HUDEP-2 (cell line): ENCODE measurements at regions not wholly inside any gene's neighbourhood (a gene's known extent, or its start where the extent isn't known, plus 50 kb on each side); places are given as distances from the start of the nearest gene placed in this dataset.
A peak's percentile ranks its signal among the peaks of the same experiment; 100 is the strongest.

Experiments
- DNase-seq, 76 experiments: peaks; one replicate each; lab custom pipeline; 2025; ENCODE audit not compliant: unreplicated experiment in 76 of 76; lab: John Stamatoyannopoulos, UW

GRCh38 chr5:180411948-180412347, 58.8 kb upstream of the GFPT2 start:
- peak in 36 of 76 experiments; percentile 1 to 68 (median 20) for DNase-seq

DNA sequence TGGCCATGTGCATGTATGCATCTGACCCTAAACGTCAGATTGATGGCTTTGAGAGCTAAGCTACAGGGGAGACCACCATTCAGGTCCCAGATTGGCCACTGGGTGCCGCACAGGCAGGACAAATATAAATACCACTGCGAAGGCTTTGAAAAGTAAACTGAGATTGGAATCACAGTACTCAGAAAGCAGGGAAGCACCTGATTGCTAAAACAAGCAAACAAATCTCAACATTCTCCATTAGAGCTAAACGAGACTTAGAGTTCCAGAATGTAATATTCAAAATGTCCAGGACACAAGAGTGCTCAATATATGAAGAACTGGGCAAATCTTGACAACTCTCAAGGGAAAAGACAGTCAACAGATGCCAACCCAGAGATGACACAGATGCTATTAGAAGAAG, 61.0 kb upstream of the GFPT2 start:
- no peak for DNase-seq

DNA sequence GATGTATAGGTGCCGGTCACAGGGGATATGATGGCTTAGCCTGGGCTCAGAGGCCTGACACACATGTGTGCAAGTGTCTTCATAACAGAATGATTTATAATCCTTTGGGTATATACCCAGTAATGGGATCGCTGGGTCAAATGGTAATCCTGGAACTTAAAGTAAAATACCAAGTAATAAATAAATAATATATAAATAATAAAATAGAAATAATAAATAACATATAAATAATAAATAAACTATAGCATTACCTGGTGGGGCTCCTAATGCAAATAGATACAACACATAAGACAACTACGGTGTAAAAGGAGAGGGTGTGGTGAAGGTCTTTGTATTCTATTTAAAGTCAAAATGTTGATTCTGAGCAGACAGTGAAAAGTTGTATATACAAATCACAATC, 68.5 kb upstream of the GFPT2 start:
- DNase-seq: no peak

- no peak for DNase-seq
Observed at GRCh38 chr5:180423133-180423532, 70.0 kb upstream of the GFPT2 start.

DNA sequence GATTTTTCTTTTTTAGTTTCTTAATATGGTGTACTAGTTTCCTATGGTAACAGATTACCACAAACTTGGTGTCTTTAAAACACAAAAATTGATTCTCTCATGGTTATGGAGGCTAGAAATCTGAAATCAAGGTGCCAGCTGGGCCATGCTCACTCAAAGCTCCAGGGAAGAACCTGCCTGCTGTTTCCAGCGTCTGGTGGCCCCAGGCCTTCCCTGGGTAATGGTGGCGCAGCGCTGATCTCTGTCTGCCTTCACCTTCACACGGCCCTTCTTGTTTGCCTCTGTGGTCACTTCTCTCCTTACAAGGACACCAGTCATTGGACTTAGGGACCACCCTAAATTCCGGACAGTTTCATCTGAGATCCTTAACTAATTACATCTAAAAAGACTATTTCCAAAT, 70.5 kb upstream of the GFPT2 start:
- no peak for DNase-seq

- no peak for DNase-seq
Observed at GRCh38 chr5:180424094-180424493, 70.1 kb upstream of the CNOT6 start.

DNA sequence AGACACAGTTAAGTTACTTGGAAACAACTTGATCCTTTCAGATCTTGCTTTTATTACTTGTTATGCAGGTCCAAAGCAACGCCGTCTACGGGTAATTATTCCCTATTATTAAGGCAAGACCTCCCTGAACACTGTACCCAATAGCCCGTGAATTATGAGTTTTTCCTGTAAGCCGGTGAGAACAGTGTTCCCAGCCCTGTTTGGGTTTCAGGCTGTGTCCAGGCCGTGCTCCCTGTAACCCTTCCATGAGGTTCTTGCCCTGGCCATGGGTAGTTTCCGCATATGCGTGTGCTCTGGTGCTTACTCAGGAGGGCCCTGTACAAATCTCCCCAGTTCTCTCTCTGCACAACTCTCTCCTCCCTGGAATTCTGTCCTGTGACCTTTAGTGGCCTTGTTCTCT, 65.6 kb upstream of the CNOT6 start:
- DNase-seq: no peak

DNA sequence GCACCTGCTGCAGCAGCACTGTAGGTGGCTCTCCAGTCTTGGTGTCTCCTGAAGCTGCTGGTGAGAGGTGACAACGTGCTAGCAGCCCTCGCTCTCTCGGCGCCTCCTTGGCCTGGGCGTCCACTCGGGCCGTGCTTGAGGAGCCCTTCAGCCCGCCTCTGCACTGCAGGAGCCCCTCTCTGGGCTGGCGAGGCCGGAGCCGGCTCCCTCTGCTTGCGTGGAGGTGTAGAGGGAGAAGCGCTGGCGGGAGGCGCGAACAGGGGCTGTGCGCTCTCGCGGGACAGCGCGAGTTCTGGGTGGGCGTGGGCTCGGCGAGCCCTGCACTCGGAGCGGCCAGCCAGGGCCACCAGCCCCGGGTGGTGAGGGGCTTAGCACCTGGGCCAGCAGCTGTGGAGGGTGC, 62.2 kb upstream of the CNOT6 start:
- DNase-seq: no peak

DNA sequence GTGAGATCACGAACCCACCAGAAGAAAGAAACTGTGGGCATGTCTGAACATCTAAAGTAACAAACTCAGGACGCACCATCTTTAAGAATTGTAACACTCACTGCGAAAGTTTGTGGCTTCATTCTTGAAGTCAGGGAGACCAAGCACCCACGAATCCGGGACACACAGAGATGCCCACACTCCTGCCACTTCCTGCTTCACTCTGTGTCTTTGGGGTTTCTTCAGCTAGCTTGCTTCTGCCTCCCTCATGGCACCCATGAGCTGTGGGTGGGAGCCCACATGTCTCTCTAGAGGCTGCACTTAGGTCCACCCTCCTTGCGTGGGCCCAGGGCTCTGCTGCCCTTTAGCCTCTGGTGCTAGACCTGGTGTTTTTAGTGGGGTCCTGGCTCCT, 61.2 kb upstream of the CNOT6 start:
- DNase-seq: no peak

DNA sequence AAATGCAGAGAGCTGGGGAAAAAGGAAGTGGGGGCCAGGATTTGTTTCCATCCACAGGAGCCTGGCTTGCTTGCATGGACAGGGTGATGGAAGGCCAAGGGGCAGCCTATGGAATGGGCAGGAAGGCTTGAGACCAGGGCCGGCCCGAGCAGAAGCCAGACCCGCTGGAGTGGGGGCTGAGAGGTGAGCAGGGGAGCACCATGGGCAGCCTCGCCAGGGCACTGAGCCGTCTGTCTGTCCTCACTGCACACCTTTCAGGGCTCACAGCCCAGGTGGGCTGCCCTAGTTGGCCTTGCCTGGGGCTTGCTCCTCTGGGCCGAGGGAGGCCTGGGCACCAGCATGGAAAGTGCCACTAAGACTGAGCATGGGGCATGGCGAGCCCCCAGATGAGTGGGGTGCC, 58.6 kb upstream of the CNOT6 start:
- no peak for DNase-seq

DNA sequence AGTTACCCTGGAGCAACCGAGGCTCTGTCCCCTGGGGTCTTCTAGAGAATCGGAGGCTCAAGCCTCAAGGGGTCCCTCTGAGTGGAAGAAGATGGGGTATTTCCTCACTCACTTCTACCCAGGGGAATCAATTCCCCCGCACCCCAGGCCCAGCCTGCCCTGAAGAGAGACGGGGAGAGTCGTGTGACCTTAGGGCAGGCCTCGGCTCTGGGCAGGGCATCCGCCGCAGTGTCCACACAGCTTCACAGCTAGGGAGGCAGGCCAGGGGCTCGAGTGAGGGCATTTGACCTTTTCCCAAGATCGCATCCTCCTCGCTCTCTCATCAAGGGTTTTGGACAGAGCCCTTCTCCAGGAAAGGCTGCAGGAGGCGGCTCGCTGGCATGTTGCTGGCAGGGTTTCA, 57.9 kb upstream of the CNOT6 start:
- DNase-seq: no peak

GRCh38 chr5:180436936-180437335, 57.2 kb upstream of the CNOT6 start:
- no peak for DNase-seq

DNA sequence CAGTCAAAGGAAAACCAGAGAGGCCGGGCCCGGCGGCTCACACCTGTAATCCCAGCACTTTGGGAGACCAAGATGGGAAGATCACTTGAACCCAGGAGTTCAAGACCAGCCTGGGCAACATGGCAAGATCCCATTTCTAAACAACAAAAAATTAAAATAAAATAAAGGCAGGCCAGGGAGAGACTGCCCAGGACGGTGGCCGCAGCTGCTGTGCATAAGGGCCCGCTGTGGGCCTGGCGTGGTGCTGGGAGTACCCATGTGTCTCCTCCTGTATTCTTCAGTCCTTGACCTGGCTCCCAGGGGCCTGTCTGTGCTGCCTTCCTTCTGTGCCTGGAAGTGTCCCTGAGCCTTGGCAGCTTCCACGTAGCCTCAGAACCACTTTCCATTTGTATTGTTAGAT, 56.8 kb upstream of the CNOT6 start:
- no peak for DNase-seq

- no peak for DNase-seq
Observed at GRCh38 chr5:180438785-180439780, 55.1 kb upstream of the CNOT6 start.

- DNase-seq: no peak
Observed at GRCh38 chr5:180439911-180440769, 54.0 kb upstream of the CNOT6 start.

DNA sequence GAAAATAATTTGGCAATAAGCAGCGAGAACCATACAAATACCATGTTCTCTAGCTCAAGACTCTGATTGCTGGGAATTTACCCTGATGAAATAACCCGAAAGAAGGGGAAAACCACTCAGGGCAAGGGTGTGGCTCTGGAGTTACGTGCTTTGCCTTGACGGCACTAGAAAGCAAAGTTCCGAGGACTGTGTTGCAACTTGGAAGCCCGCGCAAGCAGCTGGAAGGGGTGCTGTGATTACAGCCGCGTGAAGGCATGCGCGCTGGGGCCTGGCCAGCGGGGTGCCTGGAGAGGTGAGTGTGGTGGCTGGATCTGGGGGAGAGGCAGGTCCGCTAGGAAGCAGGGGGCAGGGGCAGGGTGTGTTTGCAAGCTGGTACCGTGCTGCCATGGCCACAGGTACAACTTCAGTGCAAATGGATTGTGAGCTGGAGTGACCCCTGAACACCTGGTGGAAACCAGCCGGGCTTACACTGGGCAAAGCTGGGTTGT, 52.6 kb upstream of the CNOT6 start:
- DNase-seq: no peak
